Lower leg skin (tissue), 4 donors: ENCODE measurements at regions not wholly inside any gene's neighbourhood (a gene's known extent, or its start where the extent isn't known, plus 50 kb on each side); places are given as distances from the start of the nearest gene placed in this dataset.

Source experiments
- DNase-seq, 2 donors: peaks; one replicate each; pipeline ENCODE4 v3.0.0-alpha.2; 2019; ENCODE audit warnings: low spot score in 2 of 2
- H3K4me3 ChIP-seq: fragments of 200-600 bp; sonication (generic); 2 replicates; pipeline ENCODE4 v1.5.1; 2017; ENCODE audit warnings: mild to moderate bottlenecking, low read depth; ENCODE audit not compliant: poor library complexity, severe bottlenecking
- CTCF ChIP-seq, 3 donors: fragments of 450-650 bp; IDR thresholded peaks; one replicate each; pipeline ENCODE4 v1.5.1; 2016; ENCODE audit warnings: antibody characterized with exemption in 3 of 3, mild to moderate bottlenecking in 3 of 3, moderate library complexity in 2 of 3
- POLR2A ChIP-seq, 2 donors: fragments of 450-650 bp; IDR thresholded peaks; one replicate each; pipeline ENCODE4 v1.6.1; 2016 to 2017; ENCODE audit warnings: antibody characterized with exemption in 2 of 2, mild to moderate bottlenecking in 1 of 2, moderate library complexity in 1 of 2
- WGBS, 2 donors: methylation state at CpG; one replicate each; pipeline ENCODE4 v1.1.5; 2018; 5-methylcytosine and 5-hydroxymethylcytosine counted together
- intact Hi-C: fragments of 100-400 bp; cut with DNase I; formaldehyde crosslinking; loops from one replicate; pipeline ENCODE4 v1.15.0; 2023; ENCODE audit warnings: low total_unique reads

DNA sequence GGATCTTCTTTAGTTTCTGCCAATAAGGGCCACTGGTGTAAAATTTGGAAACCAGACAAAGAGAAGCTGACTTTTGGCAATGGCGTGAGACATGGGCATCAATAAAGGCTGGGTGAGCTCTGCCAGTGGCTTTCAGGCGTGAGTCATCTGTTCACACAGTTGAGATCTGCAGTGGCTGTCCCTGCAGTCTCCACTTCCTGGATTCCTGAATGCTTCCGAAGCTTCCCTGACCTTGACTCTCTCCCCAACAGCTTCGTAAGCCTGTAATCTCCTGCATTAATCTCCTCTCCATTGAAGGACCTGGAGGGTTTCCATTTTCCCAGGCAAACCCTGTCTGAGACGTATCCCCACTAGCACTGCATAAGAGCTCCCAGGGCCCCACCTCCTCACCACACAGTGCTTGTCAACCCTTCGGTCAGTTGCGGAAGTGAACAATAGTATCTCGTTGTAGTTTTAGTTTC, 574.7 kb downstream of the TBC1D22A start:
- WGBS, 2 donors = 44 to 46% methylated on average over 8 of the region's 8 CpGs
- no peak overlapping the region for H3K4me3 ChIP-seq
- DNase-seq = peak in 1 of 2 donors; percentile 61
- TF ChIP-seq POLR2A (IDR thresholded peaks at IDR 0.05) = no peak
- TF ChIP-seq CTCF (IDR thresholded peaks at IDR 0.05) = no peak
- intact Hi-C loops = no loop called here

- DNase-seq = no peak
- intact Hi-C loops = no loop called here
- 94 to 95% methylated on average over 3 of the region's 3 CpGs for WGBS, 2 donors
- TF ChIP-seq POLR2A (IDR thresholded peaks at IDR 0.05) (no peak), CTCF (IDR thresholded peaks at IDR 0.05) (no peak)
- no peak overlapping the region for H3K4me3 ChIP-seq
Measured at GRCh38 chr22:47335958-47336357, 573.5 kb downstream of the TBC1D22A start.

DNA sequence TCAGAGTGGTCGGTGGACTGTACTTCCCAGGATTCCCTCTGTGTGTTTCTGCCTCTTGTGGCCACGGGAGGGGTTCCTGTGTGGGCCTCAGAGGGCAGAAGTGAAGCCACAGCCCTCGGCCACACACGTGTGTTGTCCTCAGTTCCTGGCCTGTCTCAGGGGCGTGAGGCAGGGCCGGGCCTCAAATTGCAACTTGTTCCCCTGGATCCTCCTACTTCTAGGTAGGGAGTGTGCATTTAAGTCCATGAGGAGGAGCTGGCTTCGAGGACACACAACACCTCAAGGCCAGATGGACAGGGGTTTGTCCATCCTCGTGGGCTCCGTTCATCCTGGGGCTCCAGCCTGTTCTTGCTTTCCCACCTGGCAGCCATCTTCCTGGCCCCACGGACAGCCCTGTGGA, 573.0 kb downstream of the TBC1D22A start:
- intact Hi-C loops = no loop called here
- H3K4me3 ChIP-seq = no peak overlapping the region
- TF ChIP-seq POLR2A (IDR thresholded peaks at IDR 0.05) = no peak
- TF ChIP-seq CTCF (IDR thresholded peaks at IDR 0.05) = no peak
- 71 to 80% methylated on average over 10 of the region's 10 CpGs for WGBS, 2 donors
- peak in 1 of 2 donors; percentile 56 for DNase-seq

DNA sequence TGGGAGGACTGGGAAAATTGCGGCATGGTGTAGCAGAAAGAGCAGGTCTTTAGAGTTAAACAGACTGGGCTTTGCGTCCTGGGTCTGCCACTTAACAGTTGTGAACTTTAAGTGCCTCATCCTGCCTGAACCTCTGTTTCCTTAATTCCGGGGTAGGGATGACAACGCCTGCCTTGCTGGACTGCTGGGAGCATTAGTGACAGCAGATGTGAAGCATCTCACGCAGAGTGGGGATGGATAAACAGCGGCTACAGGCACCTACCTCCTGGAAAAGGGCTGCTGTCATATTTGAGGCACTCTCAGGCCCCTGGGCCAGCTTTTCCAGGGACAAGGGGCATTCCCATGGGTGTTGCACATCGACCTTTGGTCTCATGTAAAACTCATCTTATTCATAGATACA, 572.2 kb downstream of the TBC1D22A start:
- TF ChIP-seq POLR2A (IDR thresholded peaks at IDR 0.05) (no peak), CTCF (IDR thresholded peaks at IDR 0.05) (no peak)
- WGBS, 2 donors = 74 to 79% methylated on average over 7 of the region's 7 CpGs
- peak in 1 of 2 donors; percentile 36 for DNase-seq
- intact Hi-C loops = no loop called here
- H3K4me3 ChIP-seq = no peak overlapping the region

GRCh38 chr22:47333625-47334024, 571.2 kb downstream of the TBC1D22A start:
- TF ChIP-seq POLR2A (IDR thresholded peaks at IDR 0.05) = no peak
- no peak for TF ChIP-seq CTCF (IDR thresholded peaks at IDR 0.05)
- peak in 1 of 2 donors; percentile 57 for DNase-seq
- intact Hi-C loops = no loop called here
- WGBS, 2 donors = 43 to 52% methylated on average over 2 of the region's 2 CpGs
- H3K4me3 ChIP-seq = no peak overlapping the region

GRCh38 chr22:47332246-47332980, 570.0 kb downstream of the TBC1D22A start:
- no peak for TF ChIP-seq POLR2A (IDR thresholded peaks at IDR 0.05)
- intact Hi-C loops = no loop called here
- H3K4me3 ChIP-seq = no peak overlapping the region
- 89 to 91% methylated on average over 14 of the region's 14 CpGs for WGBS, 2 donors
- DNase-seq = peak in 1 of 2 donors; percentile 77
